B cell (primary cell): ENCODE measurements at regions not wholly inside any gene's neighbourhood (a gene's known extent, or its start where the extent isn't known, plus 50 kb on each side); places are given as distances from the start of the nearest gene placed in this dataset.

ENCODE experiments used
- ATAC-seq: fragments of 200-7000 bp; cut with Tn5 transposase; one replicate; pipeline ENCODE4 v1.10.0; 2021; ENCODE audit warnings: low read depth, mild to moderate bottlenecking, moderate number of reproducible peaks, moderate library complexity
- CTCF ChIA-PET: fragments of 350-600 bp; sonication (Branson Sonifier 250); formaldehyde crosslinking; loops from one replicate; lab custom pipeline; 2021; ENCODE audit warnings: antibody characterized with exemption, inconsistent platforms; lab: Charles Lee
- POLR2A ChIA-PET: fragments of 350-600 bp; sonication (Branson Sonifier 250); formaldehyde crosslinking; loops from one replicate; lab custom pipeline; 2021; ENCODE audit warnings: antibody characterized with exemption; lab: Charles Lee
- DNase-seq: peaks from one replicate; pipeline ENCODE4 v3.0.0; 2013
- H2AFZ ChIP-seq: 2 replicates; pipeline ENCODE4 v1.6.1; 2012; ENCODE audit warnings: mild to moderate bottlenecking, low read depth, low read length; ENCODE audit not compliant: insufficient read depth, poor library complexity, severe bottlenecking
- H3K27ac ChIP-seq, 2 donors: 1 replicate in 1 of 2; 2 replicates in 1 of 2; pipeline ENCODE4 v1.5.1; 2012 to 2013; ENCODE audit warnings: low read length in 2 of 2, mild to moderate bottlenecking in 2 of 2, moderate library complexity in 1 of 2
- H3K27me3 ChIP-seq, 4 experiments: fragments of 200-600 bp in 1 of 4; sonication (generic) in 1 of 4; replicated peaks in 1 of 4; 1 replicate in 2 of 4; 2 replicates in 2 of 4; pipeline versions ENCODE4 v1.6.1 to v1.7.0; 2013 to 2016; ENCODE audit warnings: low read length in 3 of 4, mild to moderate bottlenecking in 2 of 4, mixed read lengths in 1 of 4, moderate library complexity in 1 of 4; ENCODE audit not compliant: insufficient read depth in 4 of 4, control insufficient read depth in 3 of 4; ENCODE audit errors: control extremely low read depth in 1 of 4
- H3K36me3 ChIP-seq, 2 experiments: replicated peaks in 1 of 2; 1 replicate in 1 of 2; 2 replicates in 1 of 2; pipeline versions ENCODE4 v1.6.1 to v1.7.1; 2013; ENCODE audit warnings: low read length in 1 of 2; ENCODE audit not compliant: insufficient read depth in 2 of 2, control insufficient read depth in 1 of 2; ENCODE audit errors: control extremely low read depth in 1 of 2, extremely low read depth in 1 of 2
- H3K4me1 ChIP-seq, 2 donors: fragments of 200-600 bp in 1 of 2; sonication (generic) in 1 of 2; 1 replicate in 1 of 2; 2 replicates in 1 of 2; pipeline versions ENCODE4 v1.5.1 to v1.6.1; 2013 to 2017; ENCODE audit warnings: low read length in 2 of 2; ENCODE audit not compliant: control insufficient read depth in 2 of 2, insufficient read depth in 2 of 2
- H3K4me2 ChIP-seq: replicated peaks from 2 replicates; pipeline ENCODE3; 2012; ENCODE audit warnings: mild to moderate bottlenecking, low read depth, low read length; ENCODE audit not compliant: poor library complexity, severe bottlenecking
- H3K4me3 ChIP-seq, 5 experiments: fragments of 200-600 bp in 1 of 5; sonication (generic) in 1 of 5; 1 replicate in 3 of 5; 2 replicates in 2 of 5; pipeline versions ENCODE4 v1.5.1 to v1.7.0; 2011 to 2016; ENCODE audit warnings: low read length in 4 of 5, mild to moderate bottlenecking in 4 of 5, low read depth in 2 of 5, control low read depth in 1 of 5, moderate library complexity in 1 of 5; ENCODE audit not compliant: insufficient read depth in 1 of 5; ENCODE audit errors: control extremely low read depth in 1 of 5, extremely low read depth in 1 of 5
- H3K79me2 ChIP-seq: fragments of 200-600 bp; sonication (generic); one replicate; pipeline ENCODE4 v1.6.0; 2016; ENCODE audit warnings: low read length; ENCODE audit not compliant: control insufficient read depth, insufficient read depth
- H3K9ac ChIP-seq: fragments of 200-600 bp; sonication (generic); 2 replicates; pipeline ENCODE4 v1.6.1; 2017; ENCODE audit warnings: mild to moderate bottlenecking, low read length, moderate library complexity
- H3K9me3 ChIP-seq, 3 donors: one replicate each; pipeline versions ENCODE4 v1.6.1 to v1.7.1; 2013; ENCODE audit warnings: low read length in 2 of 3; ENCODE audit not compliant: control insufficient read depth in 2 of 3, insufficient read depth in 1 of 3; ENCODE audit errors: control extremely low read depth in 1 of 3
- H4K20me1 ChIP-seq: 2 replicates; pipeline ENCODE4 v1.6.0; 2012; ENCODE audit warnings: mild to moderate bottlenecking, low read length; ENCODE audit not compliant: insufficient read depth, control insufficient read depth, poor library complexity, severe bottlenecking
- H3K27ac Mint-ChIP-seq: one replicate; pipeline ENCODE4 v1.8.0; 2021; ENCODE audit warnings: mixed read lengths
- H3K27me3 Mint-ChIP-seq: one replicate; pipeline ENCODE4 v1.8.0; 2021; ENCODE audit warnings: mixed read lengths
- H3K4me1 Mint-ChIP-seq: one replicate; pipeline ENCODE4 v1.8.0; 2021; ENCODE audit warnings: mixed read lengths
- H3K4me3 Mint-ChIP-seq: one replicate; pipeline ENCODE4 v1.8.0; 2021; ENCODE audit warnings: mixed read lengths
- H3K9me3 Mint-ChIP-seq: one replicate; pipeline ENCODE4 v1.8.0; 2022; ENCODE audit warnings: mixed read lengths; ENCODE audit not compliant: insufficient read depth
- EZH2 ChIP-seq: IDR thresholded peaks from 2 replicates; pipeline ENCODE4 v1.6.1; 2012; ENCODE audit warnings: borderline replicate concordance, low read depth, mild to moderate bottlenecking, moderate library complexity, low read length; ENCODE audit not compliant: insufficient read depth, poor library complexity, severe bottlenecking
- WGBS: methylation state at CpG from one replicate; pipeline ENCODE4 v1.1.5; 2013; ENCODE audit warnings: missing lambda C conversion rate; ENCODE audit not compliant: insufficient coverage; 5-methylcytosine and 5-hydroxymethylcytosine counted together
- intact Hi-C: fragments of 100-400 bp; cut with micrococcal nuclease; formaldehyde crosslinking; loops from one replicate; pipeline ENCODE4 v1.10.0; 2022
- TF ChIP-seq, protein P1 (sequence below): fragments of 200-600 bp; IDR thresholded peaks from one replicate; pipeline ENCODE4 v1.8.0; 2022; ENCODE audit warnings: antibody characterized with exemption, mild to moderate bottlenecking

DNA sequence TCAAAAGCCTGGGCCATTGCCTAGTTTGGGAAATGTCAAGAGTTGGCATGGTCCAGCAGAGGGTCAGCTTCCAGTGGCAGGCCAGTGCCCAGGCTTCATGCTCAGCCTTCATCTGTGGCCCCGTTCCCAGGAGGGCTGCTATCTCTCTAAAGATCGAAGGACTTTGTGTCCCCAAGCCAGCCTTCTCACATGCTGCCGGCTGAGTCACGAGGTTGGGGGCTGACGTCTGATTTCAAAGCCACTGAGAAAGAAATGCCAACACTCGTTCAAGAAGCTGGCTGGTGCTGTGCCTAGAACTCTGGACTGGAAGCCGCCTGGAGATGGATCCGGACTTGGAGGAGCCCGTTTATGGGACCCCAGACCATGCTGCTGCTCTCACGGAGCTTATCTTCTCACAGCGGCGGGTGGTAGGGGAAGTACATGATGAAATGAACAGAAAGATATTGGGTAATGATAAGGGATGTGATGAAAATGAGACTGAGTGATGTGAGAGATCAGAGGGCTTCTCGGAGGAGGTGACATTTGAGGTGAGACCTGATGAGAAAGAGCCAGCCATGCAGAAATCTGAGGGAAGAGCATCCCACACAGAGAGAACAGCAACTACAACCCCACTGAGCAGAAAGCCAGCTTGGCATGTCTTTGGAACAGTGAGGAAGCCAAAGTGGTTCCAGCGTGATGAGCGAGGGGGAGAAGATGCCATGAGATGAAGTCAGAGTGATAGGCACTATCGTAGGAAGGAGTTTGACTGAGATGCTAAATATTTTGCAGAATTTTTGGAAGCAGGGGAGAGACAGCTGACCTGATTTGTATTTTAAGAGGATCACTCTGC, 54.9 kb upstream of the BOD1 start:
- Mint-ChIP-seq H3K27ac (no peak overlapping the region), H3K27me3 (peaks cover 4% of the 10 kb centered on the region), H3K9me3 (no peaks in the 10 kb centered on the region), H3K4me1 (no peaks in the 10 kb centered on the region), H3K4me3 (no peak overlapping the region)
- Histone ChIP-seq H2AFZ (no peak overlapping the region), H3K4me3 (no peak overlapping the region), H3K9ac (no peak overlapping the region), H4K20me1 (no peaks in the 10 kb centered on the region), H3K4me1 (no peaks in the 10 kb centered on the region), H3K27ac (no peak overlapping the region), H3K9me3 (peaks cover 0 to 26% (median 7%) of the 10 kb centered on the region in 3 donors), H3K36me3 (no peaks in the 10 kb centered on the region), H3K27me3 (no peaks in the 10 kb centered on the region), H3K79me2 (no peaks in the 10 kb centered on the region), H3K4me2 (no peak overlapping the region)
- ATAC-seq (no peak), DNase-seq (no peak)
- WGBS = 97% methylated on average over 15 of the region's 16 CpGs
- CTCF ChIA-PET = interaction anchor here (0.6 kb wide), 1 partner anchor 34 kb away, joined by 3 read pairs; no protein-coding TSS in a partner anchor
- intact Hi-C loops = no loop called here
- TF ChIP-seq EZH2 = no peak
- TF ChIP-seq, protein P1, sequence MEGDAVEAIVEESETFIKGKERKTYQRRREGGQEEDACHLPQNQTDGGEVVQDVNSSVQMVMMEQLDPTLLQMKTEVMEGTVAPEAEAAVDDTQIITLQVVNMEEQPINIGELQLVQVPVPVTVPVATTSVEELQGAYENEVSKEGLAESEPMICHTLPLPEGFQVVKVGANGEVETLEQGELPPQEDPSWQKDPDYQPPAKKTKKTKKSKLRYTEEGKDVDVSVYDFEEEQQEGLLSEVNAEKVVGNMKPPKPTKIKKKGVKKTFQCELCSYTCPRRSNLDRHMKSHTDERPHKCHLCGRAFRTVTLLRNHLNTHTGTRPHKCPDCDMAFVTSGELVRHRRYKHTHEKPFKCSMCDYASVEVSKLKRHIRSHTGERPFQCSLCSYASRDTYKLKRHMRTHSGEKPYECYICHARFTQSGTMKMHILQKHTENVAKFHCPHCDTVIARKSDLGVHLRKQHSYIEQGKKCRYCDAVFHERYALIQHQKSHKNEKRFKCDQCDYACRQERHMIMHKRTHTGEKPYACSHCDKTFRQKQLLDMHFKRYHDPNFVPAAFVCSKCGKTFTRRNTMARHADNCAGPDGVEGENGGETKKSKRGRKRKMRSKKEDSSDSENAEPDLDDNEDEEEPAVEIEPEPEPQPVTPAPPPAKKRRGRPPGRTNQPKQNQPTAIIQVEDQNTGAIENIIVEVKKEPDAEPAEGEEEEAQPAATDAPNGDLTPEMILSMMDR = no peak
- POLR2A ChIA-PET = no interaction called here

DNA sequence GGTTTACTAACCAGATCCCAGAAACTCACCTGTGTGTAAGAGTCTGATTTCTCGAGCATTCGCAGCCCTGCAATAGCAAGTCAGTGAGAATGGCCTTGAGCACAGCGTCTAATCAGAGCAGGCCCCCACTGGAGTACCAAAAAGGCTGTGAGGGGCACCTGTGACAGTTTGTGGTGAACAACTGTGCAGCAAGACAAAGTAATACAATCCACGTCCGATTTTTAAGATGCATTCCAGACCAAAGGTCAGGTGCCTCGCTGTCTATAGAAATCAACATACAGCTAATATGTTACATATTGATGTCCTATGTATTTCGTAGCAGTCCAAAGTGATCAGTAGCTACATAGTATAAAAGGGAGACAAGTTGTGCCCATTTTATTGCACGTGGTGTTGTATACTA, 55.7 kb upstream of the BOD1 start:
- POLR2A ChIA-PET = no interaction called here
- Histone ChIP-seq H2AFZ (no peak overlapping the region), H3K4me1 (no peaks in the 10 kb centered on the region), H3K4me3 (no peak overlapping the region), H3K9ac (no peak overlapping the region), H4K20me1 (no peaks in the 10 kb centered on the region), H3K9me3 (peaks cover 1 to 27% (median 7%) of the 10 kb centered on the region in 3 donors), H3K27me3 (no peaks in the 10 kb centered on the region), H3K79me2 (no peaks in the 10 kb centered on the region), H3K4me2 (no peak overlapping the region), H3K36me3 (no peaks in the 10 kb centered on the region), H3K27ac (no peak overlapping the region)
- WGBS = 90% methylated on average over 3 of the region's 8 CpGs
- Mint-ChIP-seq H3K4me1 (peaks cover 1% of the 10 kb centered on the region), H3K27me3 (peaks cover 4% of the 10 kb centered on the region), H3K9me3 (no peaks in the 10 kb centered on the region), H3K27ac (no peak overlapping the region), H3K4me3 (no peak overlapping the region)
- TF ChIP-seq, protein P1 = no peak
- no peak for TF ChIP-seq EZH2
- DNase-seq = no peak
- no peak for ATAC-seq
- CTCF ChIA-PET = interaction anchor here (0.6 kb wide), 1 partner anchor 35 kb away, joined by 3 read pairs; no protein-coding TSS in a partner anchor
- intact Hi-C loops = no loop called here
